Upper lobe of left lung (tissue), 4 donors: ENCODE measurements at regions not wholly inside any gene's neighbourhood (a gene's known extent, or its start where the extent isn't known, plus 50 kb on each side); places are given as distances from the start of the nearest gene placed in this dataset.

ENCODE experiments used
- CTCF ChIP-seq, 6 experiments: fragments of 450-650 bp in 4 of 6; fragments of 200-600 bp in 2 of 6; sonication (generic) in 2 of 6; IDR thresholded peaks; one replicate each; pipeline ENCODE4 v1.5.1; 2016 to 2019; ENCODE audit warnings: antibody characterized with exemption in 6 of 6
- EP300 ChIP-seq, 4 donors: sonication (generic); formaldehyde crosslinking; IDR thresholded peaks; one replicate each; pipeline ENCODE4 v1.5.1; 2017; ENCODE audit warnings: antibody characterized with exemption in 4 of 4, control low read depth in 2 of 4
- POLR2A ChIP-seq, 4 donors: fragments of 450-650 bp; IDR thresholded peaks; one replicate each; pipeline ENCODE4 v1.5.1; 2016 to 2017; ENCODE audit warnings: antibody characterized with exemption in 4 of 4, mild to moderate bottlenecking in 2 of 4

GRCh38 chr3:68504201-68504600 lies 428.1 kb downstream of the TAFA4 start:
- no peak for TF ChIP-seq CTCF (IDR thresholded peaks at IDR 0.05)
- no peak for TF ChIP-seq EP300 (IDR thresholded peaks at IDR 0.05)
- no peak for TF ChIP-seq POLR2A (IDR thresholded peaks at IDR 0.05)
